Astrocyte (in vitro differentiated cells and primary cell): ENCODE measurements at regions not wholly inside any gene's neighbourhood (a gene's known extent, or its start where the extent isn't known, plus 50 kb on each side); places are given as distances from the start of the nearest gene placed in this dataset.

Experiments
- DNase-seq: peaks from one replicate; pipeline ENCODE4 v3.0.0-alpha.2; 2010; ENCODE audit warnings: low read depth
- FAIRE-seq: peaks from 2 replicates; lab custom pipeline; 2011; peaks lifted over from hg19 to GRCh38; lab: Jason Lieb, UNC
- H2AFZ ChIP-seq: 2 replicates; pipeline ENCODE4 v1.6.0; 2012; ENCODE audit warnings: low read depth, low read length, inconsistent platforms
- H3K27ac ChIP-seq: 2 replicates; pipeline ENCODE4 v1.5.1; 2011; ENCODE audit warnings: low read depth, low read length, inconsistent platforms
- H3K27me3 ChIP-seq: 2 replicates; pipeline ENCODE4 v1.6.0; 2011; ENCODE audit warnings: low read length, inconsistent platforms; ENCODE audit not compliant: insufficient read depth
- H3K36me3 ChIP-seq: 2 replicates; pipeline ENCODE4 v1.5.1; 2011; ENCODE audit warnings: low read length, inconsistent platforms; ENCODE audit not compliant: insufficient read depth
- H3K4me1 ChIP-seq: 2 replicates; pipeline ENCODE4 v1.5.1; 2011; ENCODE audit warnings: low read length, inconsistent platforms; ENCODE audit not compliant: insufficient read depth
- H3K4me2 ChIP-seq: 2 replicates; pipeline ENCODE4 v1.6.0; 2012; ENCODE audit warnings: low read length, inconsistent platforms
- H3K4me3 ChIP-seq: 2 replicates; pipeline ENCODE4 v1.5.1; 2011; ENCODE audit warnings: low read depth, mild to moderate bottlenecking, low read length, inconsistent platforms; ENCODE audit not compliant: insufficient read depth
- H3K79me2 ChIP-seq: 2 replicates; pipeline ENCODE4 v1.6.0; 2012; ENCODE audit warnings: mild to moderate bottlenecking, low read length, inconsistent platforms; ENCODE audit not compliant: insufficient read depth
- H3K9ac ChIP-seq: 2 replicates; pipeline ENCODE4 v1.6.0; 2012; ENCODE audit warnings: mild to moderate bottlenecking, low read length, inconsistent platforms
- H3K9me3 ChIP-seq: 2 replicates; pipeline ENCODE4 v1.5.1; 2012; ENCODE audit warnings: low read depth, mild to moderate bottlenecking, low read length, inconsistent platforms; ENCODE audit not compliant: insufficient read depth
- H4K20me1 ChIP-seq: 2 replicates; pipeline ENCODE4 v1.6.0; 2012; ENCODE audit warnings: low read length, inconsistent platforms; ENCODE audit not compliant: insufficient read depth
- H3K27ac Mint-ChIP-seq: one replicate; pipeline ENCODE4 v1.8.0; 2021; ENCODE audit warnings: mild to moderate bottlenecking, mixed read lengths; ENCODE audit not compliant: unreplicated experiment
- H3K27me3 Mint-ChIP-seq: one replicate; pipeline ENCODE4 v1.8.0; 2021; ENCODE audit warnings: low read depth, mixed read lengths; ENCODE audit not compliant: unreplicated experiment
- H3K36me3 Mint-ChIP-seq: one replicate; pipeline ENCODE4 v1.8.0; 2021; ENCODE audit warnings: low read depth, mixed read lengths; ENCODE audit not compliant: unreplicated experiment
- H3K4me1 Mint-ChIP-seq: one replicate; pipeline ENCODE4 v1.8.0; 2021; ENCODE audit warnings: low read depth, mixed read lengths; ENCODE audit not compliant: unreplicated experiment
- H3K4me3 Mint-ChIP-seq: one replicate; pipeline ENCODE4 v1.8.0; 2021; ENCODE audit warnings: mild to moderate bottlenecking, moderate library complexity, mixed read lengths; ENCODE audit not compliant: unreplicated experiment
- H3K9me3 Mint-ChIP-seq: one replicate; pipeline ENCODE4 v1.8.0; 2021; ENCODE audit warnings: mild to moderate bottlenecking, mixed read lengths; ENCODE audit not compliant: unreplicated experiment
- EZH2 ChIP-seq: IDR thresholded peaks from 2 replicates; pipeline ENCODE4 v1.6.1; 2012; ENCODE audit warnings: mild to moderate bottlenecking, low read length, inconsistent platforms; ENCODE audit not compliant: insufficient read depth
- TF ChIP-seq, protein P1 (sequence below): IDR thresholded peaks from 2 replicates; pipeline ENCODE4 v1.5.1; 2011; ENCODE audit warnings: low read depth, mild to moderate bottlenecking, inconsistent platforms, low read length, moderate library complexity; ENCODE audit not compliant: insufficient read depth

GRCh38 chr22:49413146-49413545 lies 414.5 kb downstream of the BRD1 start:
- FAIRE-seq = no peak
- no peak overlapping the region for H3K27ac Mint-ChIP-seq
- DNase-seq = no peak
- Histone ChIP-seq H3K4me3 (no peak overlapping the region), H3K4me1 (no peaks in the 10 kb centered on the region), H2AFZ (no peak overlapping the region), H3K4me2 (no peak overlapping the region), H3K9me3 (peaks cover 7% of the 10 kb centered on the region), H3K79me2 (no peaks in the 10 kb centered on the region), H3K27ac (no peak overlapping the region), H3K27me3 (no peaks in the 10 kb centered on the region), H3K36me3 (no peaks in the 10 kb centered on the region), H3K9ac (no peak overlapping the region), H4K20me1 (no peaks in the 10 kb centered on the region)
- peaks cover 2% of the 10 kb centered on the region for H3K9me3 Mint-ChIP-seq
- H3K4me1 Mint-ChIP-seq = no peaks in the 10 kb centered on the region
- H3K36me3 Mint-ChIP-seq = no peaks in the 10 kb centered on the region
- H3K27me3 Mint-ChIP-seq = peaks cover 19% of the 10 kb centered on the region
- TF ChIP-seq, protein P1, sequence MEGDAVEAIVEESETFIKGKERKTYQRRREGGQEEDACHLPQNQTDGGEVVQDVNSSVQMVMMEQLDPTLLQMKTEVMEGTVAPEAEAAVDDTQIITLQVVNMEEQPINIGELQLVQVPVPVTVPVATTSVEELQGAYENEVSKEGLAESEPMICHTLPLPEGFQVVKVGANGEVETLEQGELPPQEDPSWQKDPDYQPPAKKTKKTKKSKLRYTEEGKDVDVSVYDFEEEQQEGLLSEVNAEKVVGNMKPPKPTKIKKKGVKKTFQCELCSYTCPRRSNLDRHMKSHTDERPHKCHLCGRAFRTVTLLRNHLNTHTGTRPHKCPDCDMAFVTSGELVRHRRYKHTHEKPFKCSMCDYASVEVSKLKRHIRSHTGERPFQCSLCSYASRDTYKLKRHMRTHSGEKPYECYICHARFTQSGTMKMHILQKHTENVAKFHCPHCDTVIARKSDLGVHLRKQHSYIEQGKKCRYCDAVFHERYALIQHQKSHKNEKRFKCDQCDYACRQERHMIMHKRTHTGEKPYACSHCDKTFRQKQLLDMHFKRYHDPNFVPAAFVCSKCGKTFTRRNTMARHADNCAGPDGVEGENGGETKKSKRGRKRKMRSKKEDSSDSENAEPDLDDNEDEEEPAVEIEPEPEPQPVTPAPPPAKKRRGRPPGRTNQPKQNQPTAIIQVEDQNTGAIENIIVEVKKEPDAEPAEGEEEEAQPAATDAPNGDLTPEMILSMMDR = no peak
- TF ChIP-seq EZH2 = no peak
- no peak overlapping the region for H3K4me3 Mint-ChIP-seq

DNA sequence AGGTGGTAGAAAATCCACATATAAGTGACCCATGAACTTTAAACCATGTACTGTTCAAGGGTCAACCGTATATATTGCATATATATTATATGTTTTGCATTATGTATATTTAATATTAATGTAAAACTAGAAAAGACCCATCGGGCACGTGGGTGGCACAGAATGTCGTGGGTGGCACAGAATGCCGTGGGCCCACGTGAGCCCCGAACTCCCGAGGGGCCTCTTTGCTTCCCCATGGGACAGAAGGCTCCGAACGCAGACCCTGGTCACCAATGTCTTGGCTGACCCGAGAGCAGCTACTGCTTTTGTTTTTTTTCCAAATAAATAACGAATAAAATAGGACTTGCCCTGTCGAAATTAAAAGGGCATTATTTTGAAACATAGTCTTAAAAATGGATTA lies 415.4 kb downstream of the BRD1 start:
- no peaks in the 10 kb centered on the region for H3K27me3 ChIP-seq
- TF ChIP-seq, protein P1 = no peak
- TF ChIP-seq EZH2 = no peak

DNA sequence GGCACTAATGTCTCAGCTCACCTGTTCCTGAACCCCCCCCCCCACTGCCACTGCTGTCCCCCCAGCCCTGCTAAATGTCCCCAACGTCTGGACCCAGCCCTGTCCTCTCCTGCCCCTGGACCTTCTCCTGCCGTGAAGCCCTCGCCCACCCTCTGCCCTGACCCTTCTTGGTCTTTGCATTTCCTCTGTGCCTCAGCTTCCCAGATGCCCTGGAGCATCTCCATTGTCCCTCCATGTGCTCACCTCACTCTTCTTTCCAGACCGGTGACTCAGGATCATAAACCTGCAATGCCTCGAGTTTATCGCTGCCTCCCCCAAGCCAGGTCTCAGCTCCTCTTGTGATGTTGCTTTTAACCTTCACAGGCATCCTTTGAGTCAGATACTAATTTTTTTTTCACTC lies 416.4 kb downstream of the BRD1 start:
- no peak overlapping the region for H3K27ac Mint-ChIP-seq
- Histone ChIP-seq H3K4me2 (no peak overlapping the region), H3K36me3 (no peaks in the 10 kb centered on the region), H2AFZ (no peak overlapping the region), H3K79me2 (no peaks in the 10 kb centered on the region), H3K9me3 (peaks cover 4% of the 10 kb centered on the region), H3K27ac (no peak overlapping the region), H3K4me3 (no peak overlapping the region), H3K4me1 (no peaks in the 10 kb centered on the region), H4K20me1 (no peaks in the 10 kb centered on the region), H3K9ac (no peak overlapping the region), H3K27me3 (no peaks in the 10 kb centered on the region)
- FAIRE-seq (no peak), DNase-seq (no peak)
- TF ChIP-seq, protein P1 = no peak
- no peak for TF ChIP-seq EZH2
- H3K4me1 Mint-ChIP-seq = no peaks in the 10 kb centered on the region
- peaks cover 23% of the 10 kb centered on the region for H3K27me3 Mint-ChIP-seq
- no peaks in the 10 kb centered on the region for H3K36me3 Mint-ChIP-seq
- H3K4me3 Mint-ChIP-seq = no peak overlapping the region
- peaks cover 2% of the 10 kb centered on the region for H3K9me3 Mint-ChIP-seq

More for the DNA sequence above, 415.4 kb downstream of the BRD1 start:
- H3K36me3 Mint-ChIP-seq = no peaks in the 10 kb centered on the region
- H3K36me3 ChIP-seq = no peaks in the 10 kb centered on the region
- H3K4me3 Mint-ChIP-seq = no peak overlapping the region
- H3K4me1 ChIP-seq = no peaks in the 10 kb centered on the region
- H3K4me1 Mint-ChIP-seq = no peaks in the 10 kb centered on the region
- no peak overlapping the region for H3K4me2 ChIP-seq
- no peak overlapping the region for H3K27ac ChIP-seq
- DNase-seq (no peak), FAIRE-seq (no peak)
- H3K9me3 Mint-ChIP-seq = peaks cover 2% of the 10 kb centered on the region
- no peaks in the 10 kb centered on the region for H3K79me2 ChIP-seq
- H3K27me3 Mint-ChIP-seq = peaks cover 17% of the 10 kb centered on the region
- H2AFZ ChIP-seq = no peak overlapping the region
- peaks cover 7% of the 10 kb centered on the region for H3K9me3 ChIP-seq
- H4K20me1 ChIP-seq = no peaks in the 10 kb centered on the region
- no peak overlapping the region for H3K9ac ChIP-seq
- H3K4me3 ChIP-seq = no peak overlapping the region
- H3K27ac Mint-ChIP-seq = no peak overlapping the region
